CD4-positive, alpha-beta T cell (primary cell): ENCODE measurements at regions not wholly inside any gene's neighbourhood (a gene's known extent, or its start where the extent isn't known, plus 50 kb on each side); places are given as distances from the start of the nearest gene placed in this dataset.

Experiments used
- ATAC-seq: fragments of 200-7000 bp; cut with Tn5 transposase; one replicate; pipeline ENCODE4 v1.10.0; 2022; ENCODE audit warnings: mild to moderate bottlenecking; ENCODE audit not compliant: poor library complexity
- CTCF ChIA-PET: fragments of 350-600 bp; sonication (Branson Sonifier 250); formaldehyde crosslinking; loops from one replicate; lab custom pipeline; 2021; ENCODE audit warnings: antibody characterized with exemption, inconsistent platforms; lab: Charles Lee
- POLR2A ChIA-PET: fragments of 350-600 bp; sonication (Branson Sonifier 250); formaldehyde crosslinking; loops from one replicate; lab custom pipeline; 2021; ENCODE audit warnings: antibody characterized with exemption, inconsistent platforms; lab: Charles Lee
- DNase-seq, 14 experiments: peaks; one replicate each; pipeline ENCODE4 v3.0.0-alpha.2; 2013 to 2020; ENCODE audit warnings: mixed read lengths in 2 of 14
- H3K27ac ChIP-seq, 2 donors: one replicate each; pipeline versions ENCODE4 v1.5.1 to v1.7.0; 2013; ENCODE audit warnings: low read length in 2 of 2, low read depth in 1 of 2, mild to moderate bottlenecking in 1 of 2
- H3K27me3 ChIP-seq, 2 experiments: 1 replicate in 1 of 2; 2 replicates in 1 of 2; pipeline versions ENCODE4 v1.6.1 to v1.7.0; 2013; ENCODE audit warnings: low read length in 2 of 2, control low read depth in 1 of 2, mild to moderate bottlenecking in 1 of 2, moderate library complexity in 1 of 2; ENCODE audit not compliant: insufficient read depth in 2 of 2, control insufficient read depth in 1 of 2
- H3K36me3 ChIP-seq: one replicate; pipeline ENCODE4 v1.6.1; 2013; ENCODE audit warnings: low read length, control low read depth; ENCODE audit not compliant: insufficient read depth
- H3K4me1 ChIP-seq: one replicate; pipeline ENCODE4 v1.6.1; 2013; ENCODE audit warnings: low read length, control low read depth; ENCODE audit not compliant: insufficient read depth
- H3K4me3 ChIP-seq: one replicate; pipeline ENCODE4 v1.5.1; 2013; ENCODE audit warnings: mild to moderate bottlenecking, low read length, moderate library complexity
- H3K9me3 ChIP-seq, 2 experiments: 1 replicate in 1 of 2; 2 replicates in 1 of 2; pipeline versions ENCODE4 v1.6.1 to v1.7.0; 2013; ENCODE audit warnings: low read length in 2 of 2, mild to moderate bottlenecking in 2 of 2, control low read depth in 1 of 2, moderate library complexity in 1 of 2; ENCODE audit not compliant: control insufficient read depth in 1 of 2, insufficient read depth in 1 of 2
- H3K27ac Mint-ChIP-seq: one replicate; pipeline ENCODE4 v1.8.0; 2020; ENCODE audit warnings: mixed read lengths
- H3K27me3 Mint-ChIP-seq: one replicate; pipeline ENCODE4 v1.8.0; 2021; ENCODE audit warnings: mixed read lengths
- H3K36me3 Mint-ChIP-seq: one replicate; pipeline ENCODE4 v1.8.0; 2021; ENCODE audit warnings: low read depth, mixed read lengths
- H3K4me1 Mint-ChIP-seq: one replicate; pipeline ENCODE4 v1.8.0; 2021; ENCODE audit warnings: low read depth, mixed read lengths
- H3K4me3 Mint-ChIP-seq: one replicate; pipeline ENCODE4 v1.8.0; 2020; ENCODE audit warnings: mild to moderate bottlenecking, mixed read lengths
- H3K9me3 Mint-ChIP-seq: one replicate; pipeline ENCODE4 v1.8.0; 2020; ENCODE audit warnings: mixed read lengths
- intact Hi-C, 2 experiments: fragments of 100-400 bp; cut with DNase I in 1 of 2; cut with micrococcal nuclease in 1 of 2; formaldehyde crosslinking; loops; one replicate each; pipeline versions ENCODE4 v1.15.1 to v1.9.0; 2023 to 2025; cut with DNase I, micrococcal nuclease
- TF ChIP-seq, protein P1 (sequence below): fragments of 200-600 bp; IDR thresholded peaks from one replicate; pipeline ENCODE4 v1.8.0; 2022; ENCODE audit warnings: antibody characterized with exemption, mild to moderate bottlenecking

DNA sequence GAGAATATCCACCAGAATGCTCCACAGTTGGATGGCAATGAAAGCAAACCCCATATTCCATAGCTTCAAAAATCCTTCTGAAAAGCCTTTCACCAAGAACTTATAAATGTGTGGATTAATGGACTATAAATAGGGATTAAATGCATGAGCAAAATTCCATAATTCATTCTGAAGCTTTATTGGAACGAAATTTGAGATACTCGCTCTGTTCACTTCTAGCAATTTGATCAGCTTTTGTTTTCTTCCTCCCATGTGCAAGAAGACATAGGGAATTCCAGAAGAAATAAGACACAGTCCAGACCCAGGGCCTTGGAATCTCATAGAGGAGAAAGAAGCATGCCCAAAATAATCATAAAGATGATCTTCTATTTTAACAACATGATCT lies 285.9 kb upstream of the TMPO start:
- no peaks in the 10 kb centered on the region for H3K4me1 Mint-ChIP-seq
- H3K36me3 Mint-ChIP-seq = no peaks in the 10 kb centered on the region
- no peaks in the 10 kb centered on the region for H3K9me3 Mint-ChIP-seq
- H3K4me3 Mint-ChIP-seq = no peak overlapping the region
- no peak for DNase-seq
- Histone ChIP-seq H3K27me3 (peaks cover 0 to 4% of the 10 kb centered on the region in 2 experiments), H3K4me1 (no peaks in the 10 kb centered on the region), H3K9me3 (no peaks in the 10 kb centered on the region), H3K27ac (no peak overlapping the region), H3K36me3 (no peaks in the 10 kb centered on the region), H3K4me3 (no peak overlapping the region)
- no peak overlapping the region for H3K27ac Mint-ChIP-seq
- POLR2A ChIA-PET = no interaction called here
- intact Hi-C loops = no loop called here
- CTCF ChIA-PET = no interaction called here
- TF ChIP-seq, protein P1, sequence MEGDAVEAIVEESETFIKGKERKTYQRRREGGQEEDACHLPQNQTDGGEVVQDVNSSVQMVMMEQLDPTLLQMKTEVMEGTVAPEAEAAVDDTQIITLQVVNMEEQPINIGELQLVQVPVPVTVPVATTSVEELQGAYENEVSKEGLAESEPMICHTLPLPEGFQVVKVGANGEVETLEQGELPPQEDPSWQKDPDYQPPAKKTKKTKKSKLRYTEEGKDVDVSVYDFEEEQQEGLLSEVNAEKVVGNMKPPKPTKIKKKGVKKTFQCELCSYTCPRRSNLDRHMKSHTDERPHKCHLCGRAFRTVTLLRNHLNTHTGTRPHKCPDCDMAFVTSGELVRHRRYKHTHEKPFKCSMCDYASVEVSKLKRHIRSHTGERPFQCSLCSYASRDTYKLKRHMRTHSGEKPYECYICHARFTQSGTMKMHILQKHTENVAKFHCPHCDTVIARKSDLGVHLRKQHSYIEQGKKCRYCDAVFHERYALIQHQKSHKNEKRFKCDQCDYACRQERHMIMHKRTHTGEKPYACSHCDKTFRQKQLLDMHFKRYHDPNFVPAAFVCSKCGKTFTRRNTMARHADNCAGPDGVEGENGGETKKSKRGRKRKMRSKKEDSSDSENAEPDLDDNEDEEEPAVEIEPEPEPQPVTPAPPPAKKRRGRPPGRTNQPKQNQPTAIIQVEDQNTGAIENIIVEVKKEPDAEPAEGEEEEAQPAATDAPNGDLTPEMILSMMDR = no peak
- H3K27me3 Mint-ChIP-seq = peaks cover 15% of the 10 kb centered on the region
- no peak for ATAC-seq

- H3K27ac ChIP-seq = no peak overlapping the region
- H3K9me3 ChIP-seq = no peaks in the 10 kb centered on the region
- peaks cover 2% of the 10 kb centered on the region for H3K9me3 Mint-ChIP-seq
- H3K36me3 Mint-ChIP-seq = no peaks in the 10 kb centered on the region
- no peaks in the 10 kb centered on the region for H3K27me3 ChIP-seq
- ChIA-PET CTCF (no interaction called here), POLR2A (no interaction called here)
- TF ChIP-seq, protein P1 = no peak
- DNase-seq = no peak
- no peak overlapping the region for H3K4me3 Mint-ChIP-seq
- intact Hi-C loops = no loop called here
- H3K36me3 ChIP-seq = no peaks in the 10 kb centered on the region
- no peak overlapping the region for H3K27ac Mint-ChIP-seq
- no peaks in the 10 kb centered on the region for H3K4me1 ChIP-seq
- H3K27me3 Mint-ChIP-seq = peaks cover 17% of the 10 kb centered on the region
- H3K4me3 ChIP-seq = no peak overlapping the region
- no peaks in the 10 kb centered on the region for H3K4me1 Mint-ChIP-seq
- ATAC-seq = no peak
Observed at GRCh38 chr12:98232753-98233390, 282.5 kb upstream of the TMPO start.

GRCh38 chr12:98235301-98235700 lies 280.1 kb upstream of the TMPO start:
- H3K27ac ChIP-seq = no peak overlapping the region
- no peaks in the 10 kb centered on the region for H3K4me1 Mint-ChIP-seq
- TF ChIP-seq, protein P1 = no peak

More at GRCh38 chr12:98235301-98235700, 280.1 kb upstream of the TMPO start:
- Histone ChIP-seq H3K36me3 (no peaks in the 10 kb centered on the region), H3K4me3 (no peak overlapping the region), H3K9me3 (no peaks in the 10 kb centered on the region), H3K27me3 (no peaks in the 10 kb centered on the region), H3K4me1 (no peaks in the 10 kb centered on the region)
- Mint-ChIP-seq H3K9me3 (peaks cover 2% of the 10 kb centered on the region), H3K27ac (no peak overlapping the region), H3K27me3 (peaks cover 15% of the 10 kb centered on the region), H3K36me3 (no peaks in the 10 kb centered on the region), H3K4me3 (no peak overlapping the region)
- ChIA-PET POLR2A (no interaction called here), CTCF (no interaction called here)
- ATAC-seq = no peak
- intact Hi-C loops = no loop called here
- DNase-seq = no peak
